Stomach (tissue), 4 donors: ENCODE measurements at regions not wholly inside any gene's neighbourhood (a gene's known extent, or its start where the extent isn't known, plus 50 kb on each side); places are given as distances from the start of the nearest gene placed in this dataset.

Experiments used
- EP300 ChIP-seq: sonication (generic); formaldehyde crosslinking; IDR thresholded peaks from one replicate; pipeline ENCODE4 v1.6.1; 2017; ENCODE audit warnings: antibody characterized with exemption
- POLR2A ChIP-seq, 4 donors: fragments of 450-650 bp; IDR thresholded peaks; one replicate each; pipeline ENCODE4 v1.6.1; 2016; ENCODE audit warnings: antibody characterized with exemption in 4 of 4, control low read depth in 2 of 4, mild to moderate bottlenecking in 1 of 4, moderate library complexity in 1 of 4
- POLR2AphosphoS5 ChIP-seq, 3 donors: sonication (generic); formaldehyde crosslinking; IDR thresholded peaks; one replicate each; pipeline ENCODE4 v1.6.1; 2016; ENCODE audit warnings: antibody characterized with exemption in 3 of 3
- TF ChIP-seq, protein P1 (sequence below), 7 experiments: fragments of 450-650 bp in 4 of 7; fragments of 200-600 bp in 3 of 7; sonication (generic) in 3 of 7; IDR thresholded peaks; one replicate each; pipeline ENCODE4 v1.5.1; 2016 to 2019; ENCODE audit warnings: antibody characterized with exemption in 7 of 7, control low read depth in 2 of 7, mild to moderate bottlenecking in 1 of 7

DNA sequence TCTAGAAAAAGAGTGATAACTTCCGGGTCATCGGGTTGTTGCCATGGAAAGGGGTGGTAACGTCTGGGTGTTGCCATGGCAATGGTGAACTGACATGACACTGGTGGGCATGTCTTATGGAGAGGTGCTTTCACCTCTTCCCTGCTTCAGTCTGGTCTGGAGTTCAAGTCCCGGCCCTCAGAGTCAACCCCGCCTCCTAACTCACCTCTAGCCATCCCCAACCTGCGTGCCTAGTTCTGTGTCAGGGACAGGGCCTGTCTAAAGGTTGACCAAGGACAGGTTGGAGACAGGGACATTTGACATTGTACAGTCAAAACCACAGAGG lies 96.0 kb downstream of the LSM3 start:
- TF ChIP-seq, protein P1, sequence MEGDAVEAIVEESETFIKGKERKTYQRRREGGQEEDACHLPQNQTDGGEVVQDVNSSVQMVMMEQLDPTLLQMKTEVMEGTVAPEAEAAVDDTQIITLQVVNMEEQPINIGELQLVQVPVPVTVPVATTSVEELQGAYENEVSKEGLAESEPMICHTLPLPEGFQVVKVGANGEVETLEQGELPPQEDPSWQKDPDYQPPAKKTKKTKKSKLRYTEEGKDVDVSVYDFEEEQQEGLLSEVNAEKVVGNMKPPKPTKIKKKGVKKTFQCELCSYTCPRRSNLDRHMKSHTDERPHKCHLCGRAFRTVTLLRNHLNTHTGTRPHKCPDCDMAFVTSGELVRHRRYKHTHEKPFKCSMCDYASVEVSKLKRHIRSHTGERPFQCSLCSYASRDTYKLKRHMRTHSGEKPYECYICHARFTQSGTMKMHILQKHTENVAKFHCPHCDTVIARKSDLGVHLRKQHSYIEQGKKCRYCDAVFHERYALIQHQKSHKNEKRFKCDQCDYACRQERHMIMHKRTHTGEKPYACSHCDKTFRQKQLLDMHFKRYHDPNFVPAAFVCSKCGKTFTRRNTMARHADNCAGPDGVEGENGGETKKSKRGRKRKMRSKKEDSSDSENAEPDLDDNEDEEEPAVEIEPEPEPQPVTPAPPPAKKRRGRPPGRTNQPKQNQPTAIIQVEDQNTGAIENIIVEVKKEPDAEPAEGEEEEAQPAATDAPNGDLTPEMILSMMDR (IDR thresholded peaks at IDR 0.05) = no peak
- no peak for TF ChIP-seq POLR2A (IDR thresholded peaks at IDR 0.05)
- TF ChIP-seq EP300 = no peak
- no peak for TF ChIP-seq POLR2AphosphoS5 (IDR thresholded peaks at IDR 0.05)
